HG02798 (cell line): ENCODE measurements at regions not wholly inside any gene's neighbourhood (a gene's known extent, or its start where the extent isn't known, plus 50 kb on each side); places are given as distances from the start of the nearest gene placed in this dataset.
"Not testable (repeated sequence)": the region's sequence is repeated elsewhere in the genome, so short reads cannot be mapped to it uniquely, and the experiment has no call there.

Experiments
- ATAC-seq: cut with Tn5 transposase; IDR thresholded peaks from one replicate; pipeline ENCODE4 v1.9.1; 2021; ENCODE audit warnings: mild to moderate bottlenecking; ENCODE audit not compliant: unreplicated experiment, poor library complexity

- ATAC-seq = no peak
Observed at GRCh38 chr4:84381759-84382158, 117.3 kb downstream of the NKX6-1 start.

- ATAC-seq = no peak
Observed at GRCh38 chr4:84379917-84380641, 119.0 kb downstream of the NKX6-1 start.

- no peak for ATAC-seq
Observed at GRCh38 chr4:84378983-84379382, 120.1 kb downstream of the NKX6-1 start.

- ATAC-seq = no peak
Observed at GRCh38 chr4:84378356-84378755, 120.7 kb downstream of the NKX6-1 start.

GRCh38 chr4:84366907-84367306 lies 132.2 kb downstream of the NKX6-1 start:
- no peak for ATAC-seq

- ATAC-seq = no peak
Observed at GRCh38 chr4:84366161-84366560, 132.9 kb downstream of the NKX6-1 start.

GRCh38 chr4:84362896-84363655 lies 136.0 kb downstream of the NKX6-1 start:
- no peak for ATAC-seq

- ATAC-seq = no peak
Observed at GRCh38 chr4:84342161-84342560, 156.9 kb downstream of the NKX6-1 start.

GRCh38 chr4:84341559-84341958 lies 157.5 kb downstream of the NKX6-1 start:
- no peak for ATAC-seq

GRCh38 chr4:84338367-84338766 lies 160.7 kb downstream of the NKX6-1 start:
- no peak for ATAC-seq

- ATAC-seq = no peak
Observed at GRCh38 chr4:84336964-84337705, 162.0 kb downstream of the NKX6-1 start.

- no peak for ATAC-seq
Observed at GRCh38 chr4:84327526-84327925, 171.6 kb downstream of the NKX6-1 start.

- no peak for ATAC-seq
Observed at GRCh38 chr4:84325625-84326024, 173.5 kb downstream of the NKX6-1 start.

GRCh38 chr4:84324303-84325245 lies 174.5 kb downstream of the NKX6-1 start:
- ATAC-seq = no peak

GRCh38 chr4:84319124-84319523 lies 180.0 kb downstream of the NKX6-1 start:
- ATAC-seq = no peak

- ATAC-seq = no peak
Observed at GRCh38 chr4:84317513-84317912, 181.6 kb downstream of the NKX6-1 start.

GRCh38 chr4:84312426-84313012 lies 186.6 kb downstream of the NKX6-1 start:
- no peak for ATAC-seq

- ATAC-seq = no peak
Observed at GRCh38 chr4:84309191-84309590, 189.9 kb downstream of the NKX6-1 start.

- not testable (repeated sequence) for ATAC-seq
Observed at GRCh38 chr4:84298719-84299254, 200.3 kb downstream of the NKX6-1 start.
